ENCODE measurements at regions not wholly inside any gene's neighbourhood (a gene's known extent, or its start where the extent isn't known, plus 50 kb on each side); places are given as distances from the start of the nearest gene placed in this dataset.

- peaks cover 38% of the 10 kb centered on the region for H3K4me1 Mint-ChIP-seq
- no peak overlapping the region for H3K27ac Mint-ChIP-seq
- ATAC-seq (no peak), DNase-seq (ENCODE audit: low spot score) (no peak)
- no peak overlapping the region for H3K4me3 Mint-ChIP-seq
- POLR2A ChIA-PET = interaction anchor here (0.5 kb wide), 1 partner anchor 252 kb away, joined by 3 read pairs; no protein-coding TSS in a partner anchor
- CTCF ChIA-PET = no interaction called here
- H3K9me3 Mint-ChIP-seq = peaks cover 8% of the 10 kb centered on the region
- TF ChIP-seq CDX4 (CRISPR knock-in tag; IDR thresholded peaks at IDR 0.05; ENCODE audit: borderline replicate concordance) = no peak
- TF ChIP-seq NR2C2 (CRISPR knock-in tag; IDR thresholded peaks at IDR 0.05) = no peak
- no peak for TF ChIP-seq TP53 (CRISPR knock-in tag; IDR thresholded peaks at IDR 0.05)
- no peak for TF ChIP-seq NR3C1 (CRISPR knock-in tag; conservative IDR thresholded peaks at IDR 0.05; ENCODE audit: low read depth)
- TF ChIP-seq ESRRA (CRISPR knock-in tag; IDR thresholded peaks at IDR 0.05; ENCODE audit: borderline replicate concordance) = no peak
- TF ChIP-seq ZNF317 (CRISPR knock-in tag; IDR thresholded peaks at IDR 0.05; ENCODE audit: borderline replicate concordance, low read depth) = no peak
- no peak for TF ChIP-seq AR (CRISPR knock-in tag; IDR thresholded peaks at IDR 0.05)
- no peak for TF ChIP-seq OVOL2 (CRISPR knock-in tag; IDR thresholded peaks at IDR 0.05; ENCODE audit: borderline replicate concordance)
- TF ChIP-seq PRRX2 (CRISPR knock-in tag; IDR thresholded peaks at IDR 0.05) = no peak
- no peak for TF ChIP-seq GABPB1 (CRISPR knock-in tag; IDR thresholded peaks at IDR 0.05)
- no peak for TF ChIP-seq ZNF423 (CRISPR knock-in tag; IDR thresholded peaks at IDR 0.05)
- H3K36me3 Mint-ChIP-seq = no peaks in the 10 kb centered on the region
- no peaks in the 10 kb centered on the region for H3K27me3 Mint-ChIP-seq (ENCODE audit: low read depth)
Observed at GRCh38 chr18:51525453-51526225, 328.2 kb upstream of the MEX3C start.

GRCh38 chr18:51527826-51528225 lies 330.3 kb upstream of the MEX3C start:
- H3K27ac Mint-ChIP-seq = no peak overlapping the region
- peaks cover 11% of the 10 kb centered on the region for H3K9me3 Mint-ChIP-seq
- H3K27me3 Mint-ChIP-seq (ENCODE audit: low read depth) = no peaks in the 10 kb centered on the region
- H3K36me3 Mint-ChIP-seq = 0 out of 2 replicates have a peak, but pooled peaks cover 1% of the 10 kb centered on the region
- ATAC-seq (no peak), DNase-seq (ENCODE audit: low spot score) (no peak)
- ChIA-PET CTCF (no interaction called here), POLR2A (no interaction called here)
- H3K4me3 Mint-ChIP-seq = no peak overlapping the region
- H3K4me1 Mint-ChIP-seq = peaks cover 20% of the 10 kb centered on the region
- TF ChIP-seq NFYB (CRISPR knock-in tag; conservative IDR thresholded peaks at IDR 0.05; ENCODE audit: low read depth) (no peak), ZNF317 (CRISPR knock-in tag; IDR thresholded peaks at IDR 0.05; ENCODE audit: borderline replicate concordance, low read depth) (no peak), AR (CRISPR knock-in tag; IDR thresholded peaks at IDR 0.05) (no peak), ZNF281 (CRISPR knock-in tag; IDR thresholded peaks at IDR 0.05) (no peak), ZMAT4 (CRISPR knock-in tag; IDR thresholded peaks at IDR 0.05) (no peak), E2F4 (CRISPR knock-in tag; IDR thresholded peaks at IDR 0.05; ENCODE audit: borderline replicate concordance, low read depth) (no peak), HMGXB4 (CRISPR knock-in tag; IDR thresholded peaks at IDR 0.05) (no peak)
